Upper lobe of left lung (tissue), 4 donors: ENCODE measurements at regions not wholly inside any gene's neighbourhood (a gene's known extent, or its start where the extent isn't known, plus 50 kb on each side); places are given as distances from the start of the nearest gene placed in this dataset.

Experiments used
- CTCF ChIP-seq, 6 experiments: fragments of 450-650 bp in 4 of 6; fragments of 200-600 bp in 2 of 6; sonication (generic) in 2 of 6; IDR thresholded peaks; one replicate each; pipeline ENCODE4 v1.5.1; 2016 to 2019; ENCODE audit warnings: antibody characterized with exemption in 6 of 6
- EP300 ChIP-seq, 4 donors: sonication (generic); formaldehyde crosslinking; IDR thresholded peaks; one replicate each; pipeline ENCODE4 v1.5.1; 2017; ENCODE audit warnings: antibody characterized with exemption in 4 of 4, control low read depth in 2 of 4
- POLR2A ChIP-seq, 4 donors: fragments of 450-650 bp; IDR thresholded peaks; one replicate each; pipeline ENCODE4 v1.5.1; 2016 to 2017; ENCODE audit warnings: antibody characterized with exemption in 4 of 4, mild to moderate bottlenecking in 2 of 4
- POLR2AphosphoS5 ChIP-seq, 2 donors: sonication (generic); formaldehyde crosslinking; IDR thresholded peaks; one replicate each; pipeline ENCODE4 v1.5.1; 2017; ENCODE audit warnings: antibody characterized with exemption in 2 of 2

GRCh38 chr1:4018466-4019146, 118.5 kb upstream of the C1orf174 start:
- TF ChIP-seq POLR2AphosphoS5 (IDR thresholded peaks at IDR 0.05) (no peak), EP300 (IDR thresholded peaks at IDR 0.05) (no peak), CTCF (IDR thresholded peaks at IDR 0.05) (no peak), POLR2A (IDR thresholded peaks at IDR 0.05) (no peak)
